GM21576 (cell line): ENCODE measurements at regions not wholly inside any gene's neighbourhood (a gene's known extent, or its start where the extent isn't known, plus 50 kb on each side); places are given as distances from the start of the nearest gene placed in this dataset.
"Not testable (repeated sequence)": the region's sequence is repeated elsewhere in the genome, so short reads cannot be mapped to it uniquely, and the experiment has no call there.

Source experiments
- ATAC-seq: cut with Tn5 transposase; IDR thresholded peaks from one replicate; pipeline ENCODE4 v1.9.1; 2021; ENCODE audit warnings: mild to moderate bottlenecking, moderate library complexity; ENCODE audit not compliant: unreplicated experiment

DNA sequence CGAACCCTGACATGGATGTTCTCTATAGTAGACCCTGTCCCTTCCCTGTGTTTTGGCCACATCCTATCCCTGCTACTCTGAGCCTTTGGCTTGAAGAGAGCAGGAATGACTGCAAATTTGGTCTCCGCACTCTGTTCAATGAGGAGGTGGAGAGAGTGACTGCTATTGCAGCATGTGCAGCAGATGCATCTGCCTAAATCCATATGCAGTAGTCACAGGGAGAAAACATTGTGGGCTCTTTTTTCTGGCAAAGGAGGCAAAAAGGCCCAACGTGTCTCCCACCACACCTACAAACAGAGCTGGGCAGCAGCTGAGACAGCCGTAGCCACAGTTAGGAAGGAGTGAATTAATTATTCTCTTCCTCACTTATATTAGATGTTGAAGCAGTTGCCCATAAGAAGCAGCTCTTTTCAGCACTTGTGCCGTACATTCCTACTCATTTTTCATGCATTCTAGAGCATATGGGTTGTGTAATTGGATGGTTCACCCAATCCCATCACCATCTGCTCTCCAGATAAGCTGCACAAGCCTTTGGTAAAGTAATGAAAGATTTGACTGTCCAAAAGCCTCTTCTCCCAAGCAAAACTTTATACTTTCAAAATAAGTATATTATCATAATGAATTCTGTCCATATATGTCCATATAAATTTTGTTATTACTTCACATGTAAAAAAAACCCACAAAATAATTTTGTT, 147.9 kb upstream of the FAM47A start:
- ATAC-seq: no peak

DNA sequence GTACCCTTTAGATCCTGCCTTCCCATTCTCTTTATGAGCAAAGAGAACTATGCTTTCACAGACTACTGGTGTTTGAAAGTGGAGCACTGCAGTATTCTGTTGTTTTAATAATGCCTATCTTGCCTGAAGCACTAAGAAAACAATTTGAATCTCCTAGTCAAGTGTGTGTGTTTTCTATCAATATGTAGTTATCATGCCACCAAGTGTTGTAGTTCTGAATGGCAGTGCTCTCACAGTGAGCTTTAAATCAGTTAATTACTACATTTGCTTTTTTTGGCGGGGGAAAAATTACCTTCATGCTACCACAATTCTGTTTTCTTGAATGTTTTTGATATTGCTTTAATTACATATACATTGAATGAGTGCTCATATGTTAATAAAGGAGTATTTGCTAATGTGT, 143.6 kb upstream of the FAM47A start:
- no peak for ATAC-seq

DNA sequence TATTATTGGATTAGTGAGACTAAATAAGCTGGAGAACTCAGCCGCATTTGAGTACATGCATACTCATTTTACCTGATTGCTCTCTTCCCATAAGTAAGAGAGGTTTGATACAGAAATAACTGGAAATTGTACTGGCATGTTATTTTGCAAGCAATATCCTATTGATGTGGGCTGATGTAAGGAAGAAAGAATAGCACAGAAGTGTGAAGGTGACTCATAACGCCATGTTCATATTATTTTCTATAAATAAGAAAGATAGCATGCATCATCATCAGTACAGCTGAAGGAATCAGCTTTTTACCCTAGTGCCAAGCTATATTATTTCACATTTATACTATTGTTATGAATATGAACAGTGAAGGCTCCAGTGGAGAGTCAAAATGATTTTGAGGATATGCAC, 138.3 kb upstream of the FAM47A start:
- no peak for ATAC-seq

DNA sequence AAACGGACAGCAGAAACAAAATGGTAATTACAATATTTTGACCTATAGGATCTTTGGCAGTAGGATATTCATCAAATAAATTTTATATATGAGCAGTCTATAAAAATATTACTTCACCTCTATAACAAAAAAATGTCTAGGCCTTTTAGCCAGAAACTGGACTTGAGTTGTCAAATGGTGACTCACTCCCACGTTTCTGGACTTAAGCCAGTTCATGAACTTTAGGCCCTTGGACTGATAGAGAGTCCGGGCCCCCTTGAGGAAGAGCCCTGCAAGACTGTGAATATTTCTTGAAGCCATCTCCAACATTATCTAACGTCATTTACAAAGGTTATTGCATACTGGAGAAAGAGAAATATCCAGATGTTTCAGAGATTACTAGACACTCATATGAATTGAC, 106.8 kb upstream of the FAM47A start:
- no peak for ATAC-seq

DNA sequence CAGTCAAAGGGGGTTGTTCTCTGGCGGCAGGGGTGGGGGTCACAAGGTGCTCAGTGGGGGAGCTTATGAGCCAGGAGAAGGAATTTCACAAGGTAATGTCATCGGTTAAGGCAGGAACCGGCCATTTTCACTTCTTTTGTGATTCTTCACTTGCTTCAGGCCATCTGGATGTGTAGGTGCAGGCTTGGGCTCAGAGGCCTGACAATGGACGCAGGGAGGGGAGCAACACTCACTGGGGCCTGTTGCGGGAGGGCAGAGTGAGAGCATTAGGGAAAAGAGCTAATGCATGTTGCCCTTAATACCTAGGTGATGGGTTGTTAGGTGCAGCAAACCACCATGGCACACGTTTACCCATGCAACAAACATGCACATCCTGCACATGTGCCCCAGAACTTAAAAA, 98.0 kb upstream of the FAM47A start:
- ATAC-seq: not testable (repeated sequence)

DNA sequence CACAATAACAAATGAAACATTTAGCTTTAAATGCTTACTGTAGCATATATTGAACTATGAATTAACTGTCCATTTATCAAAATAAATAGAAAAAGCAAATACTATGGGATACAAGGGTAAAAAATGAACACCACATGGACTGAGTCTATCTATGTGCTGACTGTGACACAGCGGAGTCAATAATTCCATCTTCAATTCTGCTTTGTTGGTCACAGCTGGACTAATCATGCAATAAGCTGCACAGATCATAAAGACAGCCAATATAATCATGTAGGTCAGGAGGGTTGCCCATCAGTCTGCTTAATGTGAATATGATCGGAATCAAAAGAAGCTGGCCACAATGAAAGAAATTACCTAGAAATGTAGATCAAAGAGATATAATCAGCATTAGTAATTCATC, 95.7 kb upstream of the FAM47A start:
- ATAC-seq: no peak

DNA sequence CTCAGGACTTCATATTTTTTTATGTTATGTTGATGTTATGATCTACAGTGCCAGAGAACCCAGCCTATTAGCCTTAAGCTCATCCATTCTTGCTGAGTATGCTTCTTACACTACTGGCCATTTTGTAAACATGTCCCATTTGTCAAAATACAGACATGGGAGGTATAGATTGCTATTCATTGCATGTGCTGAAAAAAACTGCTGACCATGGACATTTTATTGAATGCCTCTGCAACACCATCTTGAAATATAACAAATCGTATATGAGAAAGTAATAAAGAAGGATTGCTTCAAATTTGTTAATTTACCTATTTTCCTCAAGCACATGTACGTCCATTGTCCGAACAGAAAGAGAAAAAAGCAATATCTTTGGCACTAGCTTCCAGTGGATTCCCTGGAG, 91.5 kb upstream of the FAM47A start:
- no peak for ATAC-seq

DNA sequence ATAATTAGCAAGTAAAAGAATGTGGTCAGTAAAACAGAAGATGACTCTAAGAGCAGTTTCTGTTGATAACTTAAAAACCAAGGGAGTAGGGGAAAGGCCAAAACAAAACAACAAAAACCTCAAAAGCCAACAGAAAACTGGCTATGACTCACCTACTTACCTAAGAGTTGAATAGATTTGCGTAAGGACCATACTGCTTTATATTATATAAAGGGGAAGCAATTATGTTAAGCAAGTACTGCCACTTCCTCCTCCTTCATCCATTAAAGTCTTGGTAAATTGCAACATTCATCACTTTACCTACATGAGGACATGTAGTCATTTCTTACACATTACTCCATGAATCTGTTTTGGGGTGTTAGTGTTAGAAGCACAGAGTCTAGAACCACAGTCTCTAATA, 85.9 kb upstream of the FAM47A start:
- ATAC-seq: no peak

DNA sequence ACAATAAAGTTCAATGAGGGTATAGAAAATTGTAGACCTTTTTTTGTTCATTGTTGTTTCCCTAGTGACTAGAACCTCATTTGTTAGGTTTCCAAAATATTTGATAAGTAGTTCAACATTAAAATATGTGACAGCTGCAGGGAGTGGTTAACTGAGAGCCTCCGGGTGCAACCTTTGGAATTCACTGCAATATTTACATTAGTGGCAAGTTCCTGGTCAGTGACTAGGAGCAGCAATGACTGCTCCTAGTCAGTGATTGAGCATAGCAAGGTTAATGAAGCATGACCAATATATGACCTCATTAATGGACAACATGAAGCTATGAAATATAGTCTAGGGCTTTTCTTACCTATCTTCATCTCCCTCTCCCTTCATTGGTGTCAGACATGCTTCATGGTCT, 65.8 kb upstream of the FAM47A start:
- ATAC-seq: no peak
